Liver (tissue), 8 donors: ENCODE measurements at regions not wholly inside any gene's neighbourhood (a gene's known extent, or its start where the extent isn't known, plus 50 kb on each side); places are given as distances from the start of the nearest gene placed in this dataset.

Experiments used
- DNase-seq: peaks from one replicate; pipeline ENCODE4 v3.0.0-alpha.2; 2017; ENCODE audit warnings: low spot score
- H3K27ac ChIP-seq, 2 donors: one replicate each; pipeline ENCODE4 v1.7.0; 2013; ENCODE audit warnings: inconsistent platforms in 2 of 2, low read length in 2 of 2, control low read depth in 1 of 2, low read depth in 1 of 2, mild to moderate bottlenecking in 1 of 2
- H3K27me3 ChIP-seq, 4 donors: one replicate each; pipeline versions ENCODE4 v1.6.1 to v1.7.0; 2013; ENCODE audit warnings: low read length in 3 of 4, inconsistent platforms in 1 of 4, mild to moderate bottlenecking in 1 of 4, moderate library complexity in 1 of 4; ENCODE audit not compliant: control insufficient read depth in 4 of 4, insufficient read depth in 4 of 4
- H3K36me3 ChIP-seq, 4 donors: one replicate each; pipeline versions ENCODE4 v1.6.1 to v1.7.0; 2013; ENCODE audit warnings: low read length in 3 of 4, mild to moderate bottlenecking in 3 of 4, low read depth in 1 of 4, moderate library complexity in 1 of 4; ENCODE audit not compliant: control insufficient read depth in 4 of 4, insufficient read depth in 3 of 4
- H3K4me1 ChIP-seq, 4 donors: one replicate each; pipeline versions ENCODE4 v1.6.1 to v1.7.0; 2013; ENCODE audit warnings: low read length in 3 of 4, mild to moderate bottlenecking in 3 of 4, moderate library complexity in 1 of 4; ENCODE audit not compliant: control insufficient read depth in 4 of 4, insufficient read depth in 4 of 4
- H3K4me3 ChIP-seq, 3 donors: one replicate each; pipeline versions ENCODE4 v1.6.1 to v1.7.0; 2013; ENCODE audit warnings: low read length in 3 of 3, control low read depth in 1 of 3, low read depth in 1 of 3, mild to moderate bottlenecking in 1 of 3
- H3K9ac ChIP-seq, 2 donors: one replicate each; pipeline ENCODE4 v1.7.0; 2013; ENCODE audit warnings: low read length in 2 of 2, mild to moderate bottlenecking in 2 of 2, moderate library complexity in 2 of 2, control low read depth in 1 of 2, low read depth in 1 of 2
- H3K9me3 ChIP-seq, 4 donors: one replicate each; pipeline versions ENCODE4 v1.6.1 to v1.7.0; 2013; ENCODE audit warnings: low read length in 3 of 4; ENCODE audit not compliant: control insufficient read depth in 4 of 4
- ATF3 ChIP-seq: IDR thresholded peaks from 2 replicates; pipeline ENCODE4 v1.6.1; 2016; ENCODE audit warnings: antibody characterized with exemption
- CTCF ChIP-seq: fragments of 150-350 bp; IDR thresholded peaks from 2 replicates; pipeline ENCODE4 v1.5.1; 2017; ENCODE audit warnings: improper control_type of control experiment, low read depth, low read length; ENCODE audit not compliant: missing input control
- EGR1 ChIP-seq, 2 donors: IDR thresholded peaks; 2 replicates each; pipeline ENCODE4 v1.6.1; 2016 to 2018; ENCODE audit warnings: antibody characterized with exemption in 2 of 2, low read depth in 2 of 2
- FOXA2 ChIP-seq: IDR thresholded peaks from 2 replicates; pipeline ENCODE4 v1.6.1; 2016; ENCODE audit warnings: antibody characterized with exemption
- HNF4A ChIP-seq, 2 donors: conservative IDR thresholded peaks; 2 replicates each; pipeline ENCODE4 v1.6.1; 2016; ENCODE audit warnings: antibody characterized with exemption in 2 of 2, mild to moderate bottlenecking in 2 of 2
- HNF4G ChIP-seq: IDR thresholded peaks from 2 replicates; pipeline ENCODE4 v1.6.1; 2016; ENCODE audit warnings: antibody characterized with exemption
- JUND ChIP-seq, 2 donors: IDR thresholded peaks; 2 replicates each; pipeline ENCODE4 v1.6.1; 2016; ENCODE audit warnings: antibody characterized with exemption in 2 of 2
- NR2F2 ChIP-seq: IDR thresholded peaks from 2 replicates; pipeline ENCODE4 v1.6.1; 2016; ENCODE audit warnings: antibody characterized with exemption
- RAD21 ChIP-seq, 2 donors: IDR thresholded peaks; 2 replicates each; pipeline ENCODE4 v1.6.1; 2016; ENCODE audit warnings: antibody characterized with exemption in 2 of 2, mild to moderate bottlenecking in 2 of 2
- RXRA ChIP-seq, 2 donors: IDR thresholded peaks; 2 replicates each; pipeline ENCODE4 v1.6.1; 2017 to 2018; ENCODE audit warnings: antibody characterized with exemption in 2 of 2, mild to moderate bottlenecking in 1 of 2
- TAF1 ChIP-seq: conservative IDR thresholded peaks from 2 replicates; pipeline ENCODE4 v1.6.1; 2016; ENCODE audit warnings: antibody characterized with exemption, mild to moderate bottlenecking
- WGBS: extraction: QIAGEN DNeasy Blood & Tissue Kit; methylation state at CpG from one replicate; pipeline ENCODE4 v1.1.7; 2013; 5-methylcytosine and 5-hydroxymethylcytosine counted together
- TF ChIP-seq, protein P1 (sequence below): IDR thresholded peaks from 2 replicates; pipeline ENCODE4 v1.6.1; 2016; ENCODE audit warnings: antibody characterized with exemption
- TF ChIP-seq, protein P2 (sequence below): IDR thresholded peaks from 2 replicates; pipeline ENCODE4 v1.6.1; 2016; ENCODE audit warnings: antibody characterized with exemption, mild to moderate bottlenecking
- donor health status: healthy.
- donor health status: healthy.
- donor health status: healthy.
- donor health status: healthy.
- donor health status: healthy.

GRCh38 chr4:123659730-123660129, 263.1 kb downstream of the SPRY1 start:
- no peak overlapping the region for H3K9ac ChIP-seq
- no peak overlapping the region for H3K27ac ChIP-seq
- no peaks in the 10 kb centered on the region for H3K9me3 ChIP-seq
- H3K4me3 ChIP-seq, result no peak overlapping the region
- TF ChIP-seq CTCF, result peak; percentile 21
- peak; percentile 58 to 73 for TF ChIP-seq RAD21 (IDR thresholded peaks at IDR 0.05)
- TF ChIP-seq HNF4G, result no peak
- no peaks in the 10 kb centered on the region for H3K27me3 ChIP-seq
- WGBS, result 78% methylated on average over 1 of the region's 1 CpG
- no peaks in the 10 kb centered on the region for H3K36me3 ChIP-seq
- no peaks in the 10 kb centered on the region for H3K4me1 ChIP-seq
- DNase-seq, result no peak

- Histone ChIP-seq H3K4me1 (no peaks in the 10 kb centered on the region), H3K9ac (no peak overlapping the region), H3K4me3 (no peak overlapping the region), H3K9me3 (no peaks in the 10 kb centered on the region), H3K27ac (no peak overlapping the region), H3K36me3 (no peaks in the 10 kb centered on the region), H3K27me3 (no peaks in the 10 kb centered on the region)
- DNase-seq, result no peak
- peak; percentile 87 to 90 for TF ChIP-seq RAD21 (IDR thresholded peaks at IDR 0.05)
- TF ChIP-seq, protein P1, sequence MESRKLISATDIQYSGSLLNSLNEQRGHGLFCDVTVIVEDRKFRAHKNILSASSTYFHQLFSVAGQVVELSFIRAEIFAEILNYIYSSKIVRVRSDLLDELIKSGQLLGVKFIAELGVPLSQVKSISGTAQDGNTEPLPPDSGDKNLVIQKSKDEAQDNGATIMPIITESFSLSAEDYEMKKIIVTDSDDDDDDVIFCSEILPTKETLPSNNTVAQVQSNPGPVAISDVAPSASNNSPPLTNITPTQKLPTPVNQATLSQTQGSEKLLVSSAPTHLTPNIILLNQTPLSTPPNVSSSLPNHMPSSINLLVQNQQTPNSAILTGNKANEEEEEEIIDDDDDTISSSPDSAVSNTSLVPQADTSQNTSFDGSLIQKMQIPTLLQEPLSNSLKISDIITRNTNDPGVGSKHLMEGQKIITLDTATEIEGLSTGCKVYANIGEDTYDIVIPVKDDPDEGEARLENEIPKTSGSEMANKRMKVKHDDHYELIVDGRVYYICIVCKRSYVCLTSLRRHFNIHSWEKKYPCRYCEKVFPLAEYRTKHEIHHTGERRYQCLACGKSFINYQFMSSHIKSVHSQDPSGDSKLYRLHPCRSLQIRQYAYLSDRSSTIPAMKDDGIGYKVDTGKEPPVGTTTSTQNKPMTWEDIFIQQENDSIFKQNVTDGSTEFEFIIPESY, result no peak
- peak; percentile 59 for TF ChIP-seq CTCF
- TF ChIP-seq EGR1 (IDR thresholded peaks at IDR 0.05; ENCODE audit: low read depth in 2 of 2), result no peak
These were observed 264.6 kb downstream of the SPRY1 start for GRCh38 chr4:123661080-123661737.

DNA sequence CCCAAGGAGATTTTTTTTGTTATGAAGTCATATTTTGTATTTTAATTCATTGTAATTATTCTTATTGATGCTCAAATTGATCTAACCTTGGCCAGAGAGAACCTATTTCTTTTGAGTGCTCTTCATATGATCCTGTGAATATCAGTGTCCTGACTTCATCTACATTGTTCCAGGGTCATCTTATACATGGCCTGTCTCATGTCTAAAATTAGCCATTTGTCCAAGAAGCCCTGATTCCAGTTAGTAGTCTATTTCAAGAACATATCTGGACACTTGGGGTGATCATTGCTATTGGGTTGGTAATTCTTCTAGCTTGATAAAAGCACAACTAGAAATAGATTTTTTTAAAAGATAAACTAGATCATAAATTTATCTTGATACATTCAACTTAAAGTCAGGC, 266.2 kb downstream of the SPRY1 start:
- H3K4me3 ChIP-seq, result no peak overlapping the region
- H3K9me3 ChIP-seq, result no peaks in the 10 kb centered on the region
- no peak for TF ChIP-seq JUND (IDR thresholded peaks at IDR 0.05)
- no peak for TF ChIP-seq EGR1 (IDR thresholded peaks at IDR 0.05; ENCODE audit: low read depth in 2 of 2)
- TF ChIP-seq FOXA2, result no peak
- no peak for TF ChIP-seq NR2F2
- TF ChIP-seq, protein P1, result no peak
- TF ChIP-seq TAF1, result no peak
- no peak for TF ChIP-seq HNF4G
- no peak for TF ChIP-seq ATF3
- no peak for TF ChIP-seq HNF4A (conservative IDR thresholded peaks at IDR 0.05)
- TF ChIP-seq, protein P2, sequence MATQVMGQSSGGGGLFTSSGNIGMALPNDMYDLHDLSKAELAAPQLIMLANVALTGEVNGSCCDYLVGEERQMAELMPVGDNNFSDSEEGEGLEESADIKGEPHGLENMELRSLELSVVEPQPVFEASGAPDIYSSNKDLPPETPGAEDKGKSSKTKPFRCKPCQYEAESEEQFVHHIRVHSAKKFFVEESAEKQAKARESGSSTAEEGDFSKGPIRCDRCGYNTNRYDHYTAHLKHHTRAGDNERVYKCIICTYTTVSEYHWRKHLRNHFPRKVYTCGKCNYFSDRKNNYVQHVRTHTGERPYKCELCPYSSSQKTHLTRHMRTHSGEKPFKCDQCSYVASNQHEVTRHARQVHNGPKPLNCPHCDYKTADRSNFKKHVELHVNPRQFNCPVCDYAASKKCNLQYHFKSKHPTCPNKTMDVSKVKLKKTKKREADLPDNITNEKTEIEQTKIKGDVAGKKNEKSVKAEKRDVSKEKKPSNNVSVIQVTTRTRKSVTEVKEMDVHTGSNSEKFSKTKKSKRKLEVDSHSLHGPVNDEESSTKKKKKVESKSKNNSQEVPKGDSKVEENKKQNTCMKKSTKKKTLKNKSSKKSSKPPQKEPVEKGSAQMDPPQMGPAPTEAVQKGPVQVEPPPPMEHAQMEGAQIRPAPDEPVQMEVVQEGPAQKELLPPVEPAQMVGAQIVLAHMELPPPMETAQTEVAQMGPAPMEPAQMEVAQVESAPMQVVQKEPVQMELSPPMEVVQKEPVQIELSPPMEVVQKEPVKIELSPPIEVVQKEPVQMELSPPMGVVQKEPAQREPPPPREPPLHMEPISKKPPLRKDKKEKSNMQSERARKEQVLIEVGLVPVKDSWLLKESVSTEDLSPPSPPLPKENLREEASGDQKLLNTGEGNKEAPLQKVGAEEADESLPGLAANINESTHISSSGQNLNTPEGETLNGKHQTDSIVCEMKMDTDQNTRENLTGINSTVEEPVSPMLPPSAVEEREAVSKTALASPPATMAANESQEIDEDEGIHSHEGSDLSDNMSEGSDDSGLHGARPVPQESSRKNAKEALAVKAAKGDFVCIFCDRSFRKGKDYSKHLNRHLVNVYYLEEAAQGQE, result no peak
- no peak for TF ChIP-seq RXRA (IDR thresholded peaks at IDR 0.05)

More for the DNA sequence above, 266.2 kb downstream of the SPRY1 start:
- H3K36me3 ChIP-seq, result no peaks in the 10 kb centered on the region
- DNase-seq, result no peak
- H3K4me1 ChIP-seq, result no peaks in the 10 kb centered on the region
- H3K9ac ChIP-seq, result no peak overlapping the region
- no peak overlapping the region for H3K27ac ChIP-seq
- H3K27me3 ChIP-seq, result no peaks in the 10 kb centered on the region
